ENCODE measurements at regions not wholly inside any gene's neighbourhood (a gene's known extent, or its start where the extent isn't known, plus 50 kb on each side); places are given as distances from the start of the nearest gene placed in this dataset.

DNA sequence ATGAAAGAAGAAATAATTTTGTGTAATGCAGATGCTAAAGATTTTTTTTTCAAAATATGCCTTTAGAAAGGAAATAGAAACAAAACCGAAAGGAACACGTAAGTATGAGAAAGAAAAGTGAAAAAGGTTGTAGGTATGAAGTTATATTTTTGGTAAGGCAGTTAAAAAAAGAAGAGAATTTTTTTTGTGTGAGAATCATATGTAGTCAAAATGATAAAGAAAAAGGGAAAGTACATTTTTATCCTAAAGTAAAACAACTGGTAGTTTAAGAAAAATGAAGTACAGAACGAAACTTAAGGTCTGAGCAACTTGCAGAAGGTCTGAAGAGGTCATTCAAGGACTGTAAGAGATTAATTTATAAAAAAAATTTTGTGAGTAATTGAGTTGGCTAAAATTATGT, 164.0 kb upstream of the TRAM1L1 start:
- no peaks in the 10 kb centered on the region for H3K36me3 ChIP-seq (ENCODE audit: control insufficient read depth in 2 of 2, extremely low read depth in 1 of 2, insufficient read depth in 2 of 2, low read length in 2 of 2)
- intact Hi-C loops (cut with micrococcal nuclease) (no loop called here), dilution Hi-C loops (cut with MboI; ENCODE audit: extremely low pct_ligation_motif_present, low sequenced_read_pairs) (no loop called here)
- no peak overlapping the region for H3K4me2 ChIP-seq (ENCODE audit: insufficient read depth, low read length)
- CTCF ChIA-PET, result no interaction called here
- no TSS peak for BruUV-seq (replicated peaks)
- FAIRE-seq (no peak), DNase-seq (ENCODE audit: low read depth, low spot score) (no peak)
- TF ChIP-seq EZH2 (IDR thresholded peaks at IDR 0.05; ENCODE audit: borderline replicate concordance, low read depth, low read length, severe bottlenecking), result no peak
- TF ChIP-seq, protein P1, sequence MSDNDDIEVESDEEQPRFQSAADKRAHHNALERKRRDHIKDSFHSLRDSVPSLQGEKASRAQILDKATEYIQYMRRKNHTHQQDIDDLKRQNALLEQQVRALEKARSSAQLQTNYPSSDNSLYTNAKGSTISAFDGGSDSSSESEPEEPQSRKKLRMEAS (IDR thresholded peaks at IDR 0.05; ENCODE audit: insufficient read depth, insufficient read length), result no peak
- H3K9ac ChIP-seq (replicated peaks; ENCODE audit: extremely low read depth, insufficient read depth, low read length), result no peak overlapping the region
- H3K79me2 ChIP-seq (ENCODE audit: control insufficient read depth, insufficient read depth, low read length), result no peaks in the 10 kb centered on the region
- H3K27ac ChIP-seq (ENCODE audit: insufficient read depth, low read depth, low read length), result no peak overlapping the region
- no peaks in the 10 kb centered on the region for H3K27me3 ChIP-seq (ENCODE audit: control insufficient read depth in 2 of 2, insufficient read depth in 2 of 2, low read length in 2 of 2)
- H3K9me1 ChIP-seq (replicated peaks; ENCODE audit: control insufficient read depth, extremely low read depth, insufficient read depth, low read length), result no peaks in the 10 kb centered on the region
- no peak overlapping the region for H2AFZ ChIP-seq (ENCODE audit: low read depth, low read length)
- no peaks in the 10 kb centered on the region for H4K20me1 ChIP-seq (replicated peaks; ENCODE audit: control insufficient read depth, extremely low read depth, insufficient read depth, low read length)
- no peaks in the 10 kb centered on the region for H3K4me1 ChIP-seq (ENCODE audit: control insufficient read depth, extremely low read depth, insufficient read depth, low read length)
- POLR2A ChIA-PET, result no interaction called here
- H3K4me3 ChIP-seq (replicated peaks in 1 of 3; ENCODE audit: insufficient read depth in 1 of 3, low read depth in 1 of 3, low read length in 3 of 3), result no peak overlapping the region
- no peaks in the 10 kb centered on the region for H3K9me3 ChIP-seq (replicated peaks; ENCODE audit: control insufficient read depth, insufficient read depth, low read length)

DNA sequence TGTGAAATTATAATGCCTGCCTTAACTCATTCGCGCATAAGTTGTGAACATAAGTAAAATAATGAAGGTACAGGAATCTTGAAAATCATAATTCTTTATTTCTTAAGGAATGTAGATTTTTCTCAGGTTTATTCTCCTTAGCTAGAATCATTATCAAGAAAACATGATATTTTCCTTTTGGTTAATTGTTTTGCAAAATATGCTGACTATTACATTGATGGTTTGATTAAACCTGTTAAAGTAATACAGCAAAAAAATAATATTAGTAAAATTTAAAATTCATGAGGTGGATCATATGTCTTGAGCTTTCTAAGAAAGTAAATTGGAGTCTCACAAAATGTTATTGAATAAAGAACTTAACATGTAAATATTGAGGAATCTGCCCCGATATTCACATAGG, 178.7 kb upstream of the TRAM1L1 start:
- no peak overlapping the region for H3K4me3 ChIP-seq (replicated peaks in 1 of 3; ENCODE audit: insufficient read depth in 1 of 3, low read depth in 1 of 3, low read length in 3 of 3)
- no peaks in the 10 kb centered on the region for H3K9me3 ChIP-seq (replicated peaks; ENCODE audit: control insufficient read depth, insufficient read depth, low read length)
- no peaks in the 10 kb centered on the region for H3K79me2 ChIP-seq (ENCODE audit: control insufficient read depth, insufficient read depth, low read length)
- no peak overlapping the region for H3K4me2 ChIP-seq (ENCODE audit: insufficient read depth, low read length)
- ChIA-PET POLR2A (no interaction called here), CTCF (no interaction called here)
- H3K36me3 ChIP-seq (ENCODE audit: control insufficient read depth in 2 of 2, extremely low read depth in 1 of 2, insufficient read depth in 2 of 2, low read length in 2 of 2), result no peaks in the 10 kb centered on the region
- intact Hi-C loops (cut with micrococcal nuclease), result no loop called here
- H3K9me1 ChIP-seq (replicated peaks; ENCODE audit: control insufficient read depth, extremely low read depth, insufficient read depth, low read length), result no peaks in the 10 kb centered on the region
- H3K9ac ChIP-seq (replicated peaks; ENCODE audit: extremely low read depth, insufficient read depth, low read length), result no peak overlapping the region
- H3K27ac ChIP-seq (ENCODE audit: insufficient read depth, low read depth, low read length), result no peak overlapping the region
- no peak for TF ChIP-seq JUN (IDR thresholded peaks at IDR 0.05; ENCODE audit: borderline replicate concordance, insufficient read depth, insufficient read length, low read depth)
- TF ChIP-seq, protein P1 (IDR thresholded peaks at IDR 0.05; ENCODE audit: insufficient read depth, insufficient read length), result no peak
- no peak for TF ChIP-seq POLR2A (IDR thresholded peaks at IDR 0.05; ENCODE audit: low read depth, low read length)
- TF ChIP-seq POLR2AphosphoS5 (IDR thresholded peaks at IDR 0.05; ENCODE audit: insufficient read depth, low read depth, low read length), result no peak
- no peak for TF ChIP-seq GATA2 (IDR thresholded peaks at IDR 0.05; ENCODE audit: insufficient read depth, insufficient read length, low read depth, low read length)
- no peak for TF ChIP-seq MYC (IDR thresholded peaks at IDR 0.05; ENCODE audit: low read depth, low read length)
- TF ChIP-seq EZH2 (IDR thresholded peaks at IDR 0.05; ENCODE audit: borderline replicate concordance, low read depth, low read length, severe bottlenecking), result no peak
- TF ChIP-seq, protein P2, sequence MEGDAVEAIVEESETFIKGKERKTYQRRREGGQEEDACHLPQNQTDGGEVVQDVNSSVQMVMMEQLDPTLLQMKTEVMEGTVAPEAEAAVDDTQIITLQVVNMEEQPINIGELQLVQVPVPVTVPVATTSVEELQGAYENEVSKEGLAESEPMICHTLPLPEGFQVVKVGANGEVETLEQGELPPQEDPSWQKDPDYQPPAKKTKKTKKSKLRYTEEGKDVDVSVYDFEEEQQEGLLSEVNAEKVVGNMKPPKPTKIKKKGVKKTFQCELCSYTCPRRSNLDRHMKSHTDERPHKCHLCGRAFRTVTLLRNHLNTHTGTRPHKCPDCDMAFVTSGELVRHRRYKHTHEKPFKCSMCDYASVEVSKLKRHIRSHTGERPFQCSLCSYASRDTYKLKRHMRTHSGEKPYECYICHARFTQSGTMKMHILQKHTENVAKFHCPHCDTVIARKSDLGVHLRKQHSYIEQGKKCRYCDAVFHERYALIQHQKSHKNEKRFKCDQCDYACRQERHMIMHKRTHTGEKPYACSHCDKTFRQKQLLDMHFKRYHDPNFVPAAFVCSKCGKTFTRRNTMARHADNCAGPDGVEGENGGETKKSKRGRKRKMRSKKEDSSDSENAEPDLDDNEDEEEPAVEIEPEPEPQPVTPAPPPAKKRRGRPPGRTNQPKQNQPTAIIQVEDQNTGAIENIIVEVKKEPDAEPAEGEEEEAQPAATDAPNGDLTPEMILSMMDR (IDR thresholded peaks at IDR 0.05; ENCODE audit: extremely low read depth in 1 of 2, insufficient read depth in 1 of 2, low read depth in 1 of 2, low read length in 2 of 2), result no peak
- no TSS peak for BruUV-seq (replicated peaks)
- no peaks in the 10 kb centered on the region for H3K4me1 ChIP-seq (ENCODE audit: control insufficient read depth, extremely low read depth, insufficient read depth, low read length)
- dilution Hi-C loops (cut with MboI; ENCODE audit: extremely low pct_ligation_motif_present, low sequenced_read_pairs), result no loop called here
- DNase-seq (ENCODE audit: low read depth, low spot score), result no peak
- FAIRE-seq, result no peak
- no peaks in the 10 kb centered on the region for H3K27me3 ChIP-seq (ENCODE audit: control insufficient read depth in 2 of 2, insufficient read depth in 2 of 2, low read length in 2 of 2)
- H2AFZ ChIP-seq (ENCODE audit: low read depth, low read length), result no peak overlapping the region
- H4K20me1 ChIP-seq (replicated peaks; ENCODE audit: control insufficient read depth, extremely low read depth, insufficient read depth, low read length), result no peaks in the 10 kb centered on the region
